Stimulated activated CD4-positive, alpha-beta T cell treated with anti-CD3 and anti-CD28 coated beads, Interleukin-2, amount 100 ng/mL, for 24 hours (primary cell): ENCODE measurements at regions not wholly inside any gene's neighbourhood (a gene's known extent, or its start where the extent isn't known, plus 50 kb on each side); places are given as distances from the start of the nearest gene placed in this dataset.

Experiments used
- DNase-seq, 2 donors: peaks; one replicate each; pipeline ENCODE4 v3.0.0-alpha.2; 2020

GRCh38 chr12:17802657-17803641 is 287.0 kb downstream of the RERGL start:
- no peak for DNase-seq

- DNase-seq = no peak
These were observed 296.1 kb downstream of the RERGL start for GRCh38 chr12:17793854-17794253.

- DNase-seq = no peak
These were observed 311.8 kb downstream of the RERGL start for GRCh38 chr12:17778242-17778641.

- no peak for DNase-seq
These were observed 326.6 kb downstream of the RERGL start for GRCh38 chr12:17763366-17763765.

GRCh38 chr12:17759982-17760381 is 330.0 kb downstream of the RERGL start:
- DNase-seq = no peak
